Nephron progenitor cell (in vitro differentiated cells): ENCODE measurements at regions not wholly inside any gene's neighbourhood (a gene's known extent, or its start where the extent isn't known, plus 50 kb on each side); places are given as distances from the start of the nearest gene placed in this dataset.

Experiments
- DNase-seq: peaks from one replicate; pipeline ENCODE4 v3.0.0; 2021
- H3K27ac Mint-ChIP-seq: 2 replicates; pipeline ENCODE4 v1.8.0; 2021; ENCODE audit warnings: mild to moderate bottlenecking, moderate library complexity, mixed read lengths
- H3K27me3 Mint-ChIP-seq: 2 replicates; pipeline ENCODE4 v1.8.0; 2021; ENCODE audit warnings: mild to moderate bottlenecking, low read depth, mixed read lengths; ENCODE audit not compliant: poor library complexity
- H3K36me3 Mint-ChIP-seq: 2 replicates; pipeline ENCODE4 v1.8.0; 2021; ENCODE audit warnings: low read depth, mixed read lengths
- H3K4me1 Mint-ChIP-seq: 2 replicates; pipeline ENCODE4 v1.8.0; 2021; ENCODE audit warnings: mixed read lengths
- H3K4me3 Mint-ChIP-seq: 2 replicates; pipeline ENCODE4 v1.8.0; 2021; ENCODE audit warnings: mild to moderate bottlenecking, moderate library complexity, mixed read lengths
- H3K9me3 Mint-ChIP-seq: 2 replicates; pipeline ENCODE4 v1.8.0; 2021; ENCODE audit warnings: mild to moderate bottlenecking, moderate library complexity, mixed read lengths
- CTCF ChIP-seq: fragments of 200-600 bp; sonication (generic); IDR thresholded peaks from 2 replicates; pipeline ENCODE4 v1.5.0; 2021; ENCODE audit warnings: antibody characterized with exemption

- no peak for DNase-seq
- no peak overlapping the region for H3K27ac Mint-ChIP-seq
These were observed 439.6 kb downstream of the CDH8 start for GRCh38 chr16:61596655-61597054.

GRCh38 chr16:61595605-61596004 lies 440.6 kb downstream of the CDH8 start:
- Mint-ChIP-seq H3K9me3 (peaks cover 30% of the 10 kb centered on the region), H3K27me3 (peaks cover 4% of the 10 kb centered on the region), H3K36me3 (no peaks in the 10 kb centered on the region), H3K4me1 (no peaks in the 10 kb centered on the region), H3K27ac (no peak overlapping the region), H3K4me3 (no peak overlapping the region)
- no peak for TF ChIP-seq CTCF
- DNase-seq = no peak

More at GRCh38 chr16:61596655-61597054, 439.6 kb downstream of the CDH8 start:
- no peak for TF ChIP-seq CTCF
- Mint-ChIP-seq H3K27me3 (peaks cover 6% of the 10 kb centered on the region), H3K36me3 (no peaks in the 10 kb centered on the region), H3K4me3 (no peak overlapping the region), H3K4me1 (no peaks in the 10 kb centered on the region), H3K9me3 (peaks cover 30% of the 10 kb centered on the region)

- Mint-ChIP-seq H3K27me3 (peaks cover 8% of the 10 kb centered on the region), H3K27ac (no peak overlapping the region), H3K36me3 (no peaks in the 10 kb centered on the region), H3K4me1 (no peaks in the 10 kb centered on the region), H3K4me3 (no peak overlapping the region), H3K9me3 (peaks cover 30% of the 10 kb centered on the region)
- DNase-seq = no peak
- TF ChIP-seq CTCF = no peak
These were observed 445.7 kb downstream of the CDH8 start for GRCh38 chr16:61590577-61590976.

- Mint-ChIP-seq H3K27me3 (peaks cover 5% of the 10 kb centered on the region), H3K4me3 (no peak overlapping the region), H3K4me1 (no peaks in the 10 kb centered on the region), H3K9me3 (peaks cover 5% of the 10 kb centered on the region), H3K36me3 (no peaks in the 10 kb centered on the region), H3K27ac (no peak overlapping the region)
- DNase-seq = no peak
- TF ChIP-seq CTCF = no peak
These were observed 448.7 kb downstream of the CDH8 start for GRCh38 chr16:61587526-61587925.

- H3K4me1 Mint-ChIP-seq = no peaks in the 10 kb centered on the region
- TF ChIP-seq CTCF = no peak
These were observed 454.7 kb downstream of the CDH8 start for GRCh38 chr16:61581417-61582046.

GRCh38 chr16:61580579-61580978 lies 455.7 kb downstream of the CDH8 start:
- no peak overlapping the region for H3K4me3 Mint-ChIP-seq
- peaks cover 3% of the 10 kb centered on the region for H3K27me3 Mint-ChIP-seq
- no peaks in the 10 kb centered on the region for H3K36me3 Mint-ChIP-seq
- H3K9me3 Mint-ChIP-seq = no peaks in the 10 kb centered on the region
- no peak for TF ChIP-seq CTCF
- H3K4me1 Mint-ChIP-seq = no peaks in the 10 kb centered on the region
- no peak overlapping the region for H3K27ac Mint-ChIP-seq
- no peak for DNase-seq

More at GRCh38 chr16:61581417-61582046, 454.7 kb downstream of the CDH8 start:
- Mint-ChIP-seq H3K4me3 (no peak overlapping the region), H3K36me3 (no peaks in the 10 kb centered on the region), H3K9me3 (no peaks in the 10 kb centered on the region), H3K27ac (no peak overlapping the region), H3K27me3 (peaks cover 7% of the 10 kb centered on the region)
- no peak for DNase-seq
